Fibroblast of the aortic adventitia (primary cell): ENCODE measurements at regions not wholly inside any gene's neighbourhood (a gene's known extent, or its start where the extent isn't known, plus 50 kb on each side); places are given as distances from the start of the nearest gene placed in this dataset.

Experiments
- DNase-seq: peaks from one replicate; pipeline ENCODE4 v3.0.0-alpha.2; 2010; ENCODE audit warnings: low read depth
- H3K4me3 ChIP-seq: 2 replicates; pipeline ENCODE4 v1.5.1; 2011; ENCODE audit warnings: low read depth, mild to moderate bottlenecking, control low read depth, low read length, moderate library complexity
- CTCF ChIP-seq: IDR thresholded peaks from 2 replicates; pipeline ENCODE4 v1.5.1; 2011; ENCODE audit warnings: mild to moderate bottlenecking, low read length, control low read depth, inconsistent platforms; ENCODE audit not compliant: insufficient read depth

GRCh38 chr6:81572020-81572419, 180.5 kb downstream of the TENT5A start:
- no peak overlapping the region for H3K4me3 ChIP-seq
- TF ChIP-seq CTCF, result no peak
- DNase-seq, result no peak

GRCh38 chr6:81570681-81571080, 181.8 kb downstream of the TENT5A start:
- no peak for TF ChIP-seq CTCF
- no peak for DNase-seq

GRCh38 chr6:81568973-81569372, 183.5 kb downstream of the TENT5A start:
- TF ChIP-seq CTCF, result no peak
- no peak overlapping the region for H3K4me3 ChIP-seq
- DNase-seq, result no peak

More at GRCh38 chr6:81570681-81571080, 181.8 kb downstream of the TENT5A start:
- no peak overlapping the region for H3K4me3 ChIP-seq

GRCh38 chr6:81565071-81565470, 187.4 kb downstream of the TENT5A start:
- TF ChIP-seq CTCF, result no peak
- H3K4me3 ChIP-seq, result no peak overlapping the region
- peak; percentile 27 for DNase-seq

- H3K4me3 ChIP-seq, result no peak overlapping the region
- TF ChIP-seq CTCF, result no peak
- no peak for DNase-seq
Measured at GRCh38 chr6:81564470-81565068, 187.9 kb downstream of the TENT5A start.

GRCh38 chr6:81562169-81562568, 190.3 kb downstream of the TENT5A start:
- no peak for TF ChIP-seq CTCF
- H3K4me3 ChIP-seq, result no peak overlapping the region
- DNase-seq, result peak; percentile 84

GRCh38 chr6:81561731-81562130, 190.8 kb downstream of the TENT5A start:
- H3K4me3 ChIP-seq, result no peak overlapping the region
- peak; percentile 14 for DNase-seq

More at GRCh38 chr6:81561731-81562130, 190.8 kb downstream of the TENT5A start:
- no peak for TF ChIP-seq CTCF
